Nephron progenitor cell (in vitro differentiated cells): ENCODE measurements at regions not wholly inside any gene's neighbourhood (a gene's known extent, or its start where the extent isn't known, plus 50 kb on each side); places are given as distances from the start of the nearest gene placed in this dataset.

Source experiments
- DNase-seq: peaks from one replicate; pipeline ENCODE4 v3.0.0; 2021
- H3K27ac Mint-ChIP-seq: 2 replicates; pipeline ENCODE4 v1.8.0; 2021; ENCODE audit warnings: mild to moderate bottlenecking, moderate library complexity, mixed read lengths
- H3K27me3 Mint-ChIP-seq: 2 replicates; pipeline ENCODE4 v1.8.0; 2021; ENCODE audit warnings: mild to moderate bottlenecking, low read depth, mixed read lengths; ENCODE audit not compliant: poor library complexity
- H3K36me3 Mint-ChIP-seq: 2 replicates; pipeline ENCODE4 v1.8.0; 2021; ENCODE audit warnings: low read depth, mixed read lengths
- H3K4me1 Mint-ChIP-seq: 2 replicates; pipeline ENCODE4 v1.8.0; 2021; ENCODE audit warnings: mixed read lengths
- H3K4me3 Mint-ChIP-seq: 2 replicates; pipeline ENCODE4 v1.8.0; 2021; ENCODE audit warnings: mild to moderate bottlenecking, moderate library complexity, mixed read lengths
- H3K9me3 Mint-ChIP-seq: 2 replicates; pipeline ENCODE4 v1.8.0; 2021; ENCODE audit warnings: mild to moderate bottlenecking, moderate library complexity, mixed read lengths
- TF ChIP-seq, protein P1 (sequence below): fragments of 200-600 bp; sonication (generic); IDR thresholded peaks from 2 replicates; pipeline ENCODE4 v1.5.0; 2021; ENCODE audit warnings: antibody characterized with exemption

DNA sequence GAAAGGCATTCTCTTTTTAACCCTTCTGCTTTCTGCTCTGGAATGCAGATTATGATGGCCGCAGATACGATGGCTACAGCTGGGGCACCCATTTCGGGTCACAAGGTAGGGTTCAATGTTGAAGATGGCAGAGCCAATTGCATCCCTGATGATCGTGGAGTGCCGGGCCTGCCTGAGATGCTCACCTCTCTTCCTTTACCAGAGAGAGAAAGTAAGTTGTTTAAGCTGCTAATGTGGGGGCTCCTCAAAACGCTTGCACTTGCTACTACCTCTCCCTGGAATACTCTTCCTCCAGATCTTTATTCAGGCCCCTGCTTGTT is 50.8 kb upstream of the PRDM11 start:
- no peak for DNase-seq
- Mint-ChIP-seq H3K27me3 (peaks cover 46% of the 10 kb centered on the region), H3K36me3 (no peaks in the 10 kb centered on the region), H3K27ac (no peak overlapping the region), H3K4me1 (peaks cover 14% of the 10 kb centered on the region), H3K9me3 (no peaks in the 10 kb centered on the region), H3K4me3 (no peak overlapping the region)
- TF ChIP-seq, protein P1, sequence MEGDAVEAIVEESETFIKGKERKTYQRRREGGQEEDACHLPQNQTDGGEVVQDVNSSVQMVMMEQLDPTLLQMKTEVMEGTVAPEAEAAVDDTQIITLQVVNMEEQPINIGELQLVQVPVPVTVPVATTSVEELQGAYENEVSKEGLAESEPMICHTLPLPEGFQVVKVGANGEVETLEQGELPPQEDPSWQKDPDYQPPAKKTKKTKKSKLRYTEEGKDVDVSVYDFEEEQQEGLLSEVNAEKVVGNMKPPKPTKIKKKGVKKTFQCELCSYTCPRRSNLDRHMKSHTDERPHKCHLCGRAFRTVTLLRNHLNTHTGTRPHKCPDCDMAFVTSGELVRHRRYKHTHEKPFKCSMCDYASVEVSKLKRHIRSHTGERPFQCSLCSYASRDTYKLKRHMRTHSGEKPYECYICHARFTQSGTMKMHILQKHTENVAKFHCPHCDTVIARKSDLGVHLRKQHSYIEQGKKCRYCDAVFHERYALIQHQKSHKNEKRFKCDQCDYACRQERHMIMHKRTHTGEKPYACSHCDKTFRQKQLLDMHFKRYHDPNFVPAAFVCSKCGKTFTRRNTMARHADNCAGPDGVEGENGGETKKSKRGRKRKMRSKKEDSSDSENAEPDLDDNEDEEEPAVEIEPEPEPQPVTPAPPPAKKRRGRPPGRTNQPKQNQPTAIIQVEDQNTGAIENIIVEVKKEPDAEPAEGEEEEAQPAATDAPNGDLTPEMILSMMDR: no peak

DNA sequence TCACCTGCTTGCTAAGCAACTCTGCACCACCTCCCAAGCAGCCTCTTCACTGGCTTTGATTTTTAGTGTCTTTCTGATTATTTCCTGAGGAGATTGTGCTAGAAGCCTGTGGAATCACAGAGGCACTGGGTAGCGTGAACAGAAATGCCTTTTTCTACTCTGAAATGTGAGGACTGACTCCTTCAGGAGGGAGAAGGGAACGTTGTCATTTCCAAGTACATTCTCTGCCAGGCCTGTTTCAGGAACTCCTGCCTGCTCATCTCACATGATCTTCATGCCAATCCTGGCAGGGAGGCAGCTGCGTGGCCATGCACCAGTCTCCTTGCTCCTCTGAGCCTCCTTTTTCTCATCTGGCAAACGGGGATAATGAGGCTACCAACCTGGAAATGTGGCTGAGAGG is 49.8 kb upstream of the PRDM11 start:
- Mint-ChIP-seq H3K36me3 (no peaks in the 10 kb centered on the region), H3K4me3 (no peak overlapping the region), H3K4me1 (peaks cover 10% of the 10 kb centered on the region), H3K27ac (no peak overlapping the region), H3K9me3 (no peaks in the 10 kb centered on the region), H3K27me3 (peaks cover 54% of the 10 kb centered on the region)
- TF ChIP-seq, protein P1: no peak
- no peak for DNase-seq
